Medulla oblongata (tissue), 1 donor: ENCODE measurements at regions not wholly inside any gene's neighbourhood (a gene's known extent, or its start where the extent isn't known, plus 50 kb on each side); places are given as distances from the start of the nearest gene placed in this dataset.

Source experiments
- DNase-seq: peaks from one replicate; pipeline ENCODE4 v3.0.0-alpha.2; 2015; ENCODE audit errors: extremely low spot score

- DNase-seq = no peak
Observed at GRCh38 chr5:96284727-96285389, 148.2 kb downstream of the PCSK1 start.

- DNase-seq = no peak
Observed at GRCh38 chr5:96283589-96283988, 149.5 kb downstream of the PCSK1 start.

GRCh38 chr5:96282020-96282419 lies 151.0 kb downstream of the PCSK1 start:
- no peak for DNase-seq

GRCh38 chr5:96280946-96281393 lies 152.1 kb downstream of the PCSK1 start:
- DNase-seq = no peak

GRCh38 chr5:96279801-96280542 lies 153.1 kb downstream of the PCSK1 start:
- DNase-seq = no peak

GRCh38 chr5:96278981-96279380 lies 154.1 kb downstream of the PCSK1 start:
- DNase-seq = no peak

GRCh38 chr5:96275051-96275450 lies 158.0 kb downstream of the PCSK1 start:
- no peak for DNase-seq

- no peak for DNase-seq
Observed at GRCh38 chr5:96265487-96265886, 167.6 kb downstream of the PCSK1 start.

- no peak for DNase-seq
Observed at GRCh38 chr5:96264047-96264446, 169.0 kb downstream of the PCSK1 start.

GRCh38 chr5:96262105-96262504 lies 170.9 kb downstream of the PCSK1 start:
- no peak for DNase-seq

GRCh38 chr5:96260009-96260408 lies 173.0 kb downstream of the PCSK1 start:
- peak; percentile 25 for DNase-seq

- DNase-seq = peak; percentile 54
Observed at GRCh38 chr5:96259151-96259772, 173.8 kb downstream of the PCSK1 start.

GRCh38 chr5:96258692-96259091 lies 174.4 kb downstream of the PCSK1 start:
- no peak for DNase-seq

GRCh38 chr5:96257904-96258303 lies 175.1 kb downstream of the PCSK1 start:
- no peak for DNase-seq

- peak; percentile 58 for DNase-seq
Observed at GRCh38 chr5:96256795-96257470, 176.1 kb downstream of the PCSK1 start.

GRCh38 chr5:96254980-96255691 lies 177.9 kb downstream of the PCSK1 start:
- no peak for DNase-seq

GRCh38 chr5:96253140-96253539 lies 179.9 kb downstream of the PCSK1 start:
- DNase-seq = no peak

- DNase-seq = no peak
Observed at GRCh38 chr5:96252596-96252995, 180.5 kb downstream of the PCSK1 start.

- no peak for DNase-seq
Observed at GRCh38 chr5:96250782-96251181, 182.3 kb downstream of the PCSK1 start.

GRCh38 chr5:96248131-96248530 lies 184.9 kb downstream of the PCSK1 start:
- no peak for DNase-seq

- no peak for DNase-seq
Observed at GRCh38 chr5:96247708-96248107, 185.3 kb downstream of the PCSK1 start.
